Adrenal gland (tissue), 5 donors: ENCODE measurements at regions not wholly inside any gene's neighbourhood (a gene's known extent, or its start where the extent isn't known, plus 50 kb on each side); places are given as distances from the start of the nearest gene placed in this dataset.

ENCODE experiments used
- POLR2A ChIP-seq, 2 donors: fragments of 450-650 bp; IDR thresholded peaks; one replicate each; pipeline ENCODE4 v1.6.1; 2017; ENCODE audit warnings: antibody characterized with exemption in 2 of 2, mild to moderate bottlenecking in 2 of 2, moderate library complexity in 1 of 2
- TF ChIP-seq, protein P1 (sequence below), 6 experiments: fragments of 450-650 bp in 4 of 6; fragments of 200-600 bp in 2 of 6; sonication (generic) in 1 of 6; IDR thresholded peaks; 1 replicate in 5 of 6; 2 replicates in 1 of 6; pipeline versions ENCODE4 v1.5.1 to v1.8.0; 2016 to 2021; ENCODE audit warnings: antibody characterized with exemption in 6 of 6, mild to moderate bottlenecking in 2 of 6, moderate library complexity in 1 of 6
- donor health status: DM: no; HTN: no; CAD: no.

DNA sequence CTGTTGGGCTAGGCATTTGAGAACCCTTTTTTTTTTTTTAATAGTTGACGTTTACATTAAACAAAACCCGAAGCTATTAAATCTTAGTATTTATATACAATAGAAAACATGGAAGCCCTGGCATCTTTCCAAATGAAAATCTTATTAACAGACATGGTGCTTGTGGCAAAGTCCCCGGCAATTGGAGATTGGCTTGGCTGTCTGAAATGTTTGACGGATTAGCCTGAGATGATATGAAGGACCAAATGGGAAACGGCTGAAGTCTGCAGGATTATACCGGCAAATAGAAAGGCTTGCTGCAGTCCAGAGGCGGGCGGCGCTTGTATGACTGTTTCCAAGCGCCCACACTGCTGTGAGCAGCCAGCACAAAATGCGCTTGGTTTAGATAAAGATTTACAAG lies 105.6 kb downstream of the BUB3 start:
- TF ChIP-seq, protein P1, sequence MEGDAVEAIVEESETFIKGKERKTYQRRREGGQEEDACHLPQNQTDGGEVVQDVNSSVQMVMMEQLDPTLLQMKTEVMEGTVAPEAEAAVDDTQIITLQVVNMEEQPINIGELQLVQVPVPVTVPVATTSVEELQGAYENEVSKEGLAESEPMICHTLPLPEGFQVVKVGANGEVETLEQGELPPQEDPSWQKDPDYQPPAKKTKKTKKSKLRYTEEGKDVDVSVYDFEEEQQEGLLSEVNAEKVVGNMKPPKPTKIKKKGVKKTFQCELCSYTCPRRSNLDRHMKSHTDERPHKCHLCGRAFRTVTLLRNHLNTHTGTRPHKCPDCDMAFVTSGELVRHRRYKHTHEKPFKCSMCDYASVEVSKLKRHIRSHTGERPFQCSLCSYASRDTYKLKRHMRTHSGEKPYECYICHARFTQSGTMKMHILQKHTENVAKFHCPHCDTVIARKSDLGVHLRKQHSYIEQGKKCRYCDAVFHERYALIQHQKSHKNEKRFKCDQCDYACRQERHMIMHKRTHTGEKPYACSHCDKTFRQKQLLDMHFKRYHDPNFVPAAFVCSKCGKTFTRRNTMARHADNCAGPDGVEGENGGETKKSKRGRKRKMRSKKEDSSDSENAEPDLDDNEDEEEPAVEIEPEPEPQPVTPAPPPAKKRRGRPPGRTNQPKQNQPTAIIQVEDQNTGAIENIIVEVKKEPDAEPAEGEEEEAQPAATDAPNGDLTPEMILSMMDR (IDR thresholded peaks at IDR 0.05): no peak
- TF ChIP-seq POLR2A (IDR thresholded peaks at IDR 0.05): no peak
